Heart right ventricle (tissue), 16 donors: ENCODE measurements at regions not wholly inside any gene's neighbourhood (a gene's known extent, or its start where the extent isn't known, plus 50 kb on each side); places are given as distances from the start of the nearest gene placed in this dataset.

Source experiments
- ATAC-seq, 8 donors: fragments of 200-7000 bp; cut with Tn5 transposase; one replicate each; pipeline ENCODE4 v1.9.1; 2020; ENCODE audit warnings: mild to moderate bottlenecking in 8 of 8, moderate library complexity in 8 of 8, moderate number of reproducible peaks in 1 of 8
- DNase-seq, 2 donors: peaks; one replicate each; pipeline ENCODE4 v3.0.0-alpha.2; 2020
- H3K27ac ChIP-seq, 10 donors: fragments of 200-600 bp; sonication (generic) in 2 of 10; one replicate each; pipeline versions ENCODE4 v1.5.0 to v1.8.0; 2020 to 2022; ENCODE audit warnings: mild to moderate bottlenecking in 3 of 10
- H3K27me3 ChIP-seq, 7 donors: fragments of 200-600 bp; one replicate each; pipeline ENCODE4 v1.8.0; 2021 to 2022; ENCODE audit warnings: mild to moderate bottlenecking in 2 of 7
- H3K36me3 ChIP-seq, 9 donors: fragments of 200-600 bp; sonication (generic) in 1 of 9; one replicate each; pipeline versions ENCODE4 v1.5.0 to v1.8.0; 2020 to 2022; ENCODE audit warnings: mild to moderate bottlenecking in 2 of 9
- H3K4me1 ChIP-seq, 9 donors: fragments of 200-600 bp; sonication (generic) in 1 of 9; one replicate each; pipeline versions ENCODE4 v1.5.0 to v1.8.0; 2020 to 2022; ENCODE audit warnings: mild to moderate bottlenecking in 4 of 9
- H3K4me3 ChIP-seq, 10 donors: fragments of 200-600 bp; sonication (generic) in 2 of 10; one replicate each; pipeline versions ENCODE4 v1.5.0 to v1.8.0; 2020 to 2022; ENCODE audit warnings: mild to moderate bottlenecking in 7 of 10, moderate library complexity in 2 of 10
- H3K9me3 ChIP-seq, 11 donors: fragments of 200-600 bp in 10 of 11; sonication (generic) in 2 of 11; one replicate each; pipeline versions ENCODE4 v1.5.0 to v1.8.0; 2013 to 2022; ENCODE audit warnings: mild to moderate bottlenecking in 2 of 11, control low read depth in 1 of 11, moderate library complexity in 1 of 11
- WGBS, 2 donors: extraction: QIAGEN DNeasy Blood & Tissue Kit; methylation state at CpG; one replicate each; pipeline ENCODE4 v1.1.7; 2013; ENCODE audit warnings: inconsistent platforms in 1 of 2; 5-methylcytosine and 5-hydroxymethylcytosine counted together
- intact Hi-C, 10 donors: fragments of 100-400 bp; cut with DNase I; formaldehyde crosslinking; loops; one replicate each; pipeline versions ENCODE4 v1.11.1 to v1.14.2; 2022
- TF ChIP-seq, protein P1 (sequence below), 9 donors: fragments of 200-600 bp; sonication (generic) in 2 of 9; IDR thresholded peaks; one replicate each; pipeline versions ENCODE4 v1.5.0 to v1.8.0; 2021 to 2022; ENCODE audit warnings: antibody characterized with exemption in 9 of 9, mild to moderate bottlenecking in 5 of 9, moderate library complexity in 1 of 9
- donor health status: Arrhythmogenic right ventricular cardiomyopathy.
- donor health status: ischemic (EF 13 %, LVEDD 7.1; RV severe dilation, severe dysfunction).
- donor health status: healthy with polysubstance abuse.
- donor health status: DM: no; HTN: yes; CAD: no.
- donor health status: DM: no; HTN: no; CAD: no.
- donor health status: ischemic (EF 25% LVEDD 6.9; RV normal size, moderate dysfunction).
- donor health status: ischemic (EF 25% LVEDD 5.7; RV mildly dilated, moderate dysfunction).
- donor health status: healthy.
- donor health status: DM: yes; HTN: yes; CAD: no.
- donor health status: Ischemic cardiomyopathy.
- donor health status: ischemic (EF 35%, LVEDD 5.7; RV mildly dilated, moderate dysfunction).
- donor health status: nonischemic (EF 11% LVEDD 7.7; RV severe dilation, severe dysfunction).
- donor health status: DM: yes; HTN: yes; CAD: no.
- donor health status: PGD.
- donor health status: ischemic (EF 29% LVEDD 5.4; RV normal size, mild dysfunction).
- donor health status: nonischemic (EF 23%, LVEDD 6.1; RV moderate dilation, normal function).

DNA sequence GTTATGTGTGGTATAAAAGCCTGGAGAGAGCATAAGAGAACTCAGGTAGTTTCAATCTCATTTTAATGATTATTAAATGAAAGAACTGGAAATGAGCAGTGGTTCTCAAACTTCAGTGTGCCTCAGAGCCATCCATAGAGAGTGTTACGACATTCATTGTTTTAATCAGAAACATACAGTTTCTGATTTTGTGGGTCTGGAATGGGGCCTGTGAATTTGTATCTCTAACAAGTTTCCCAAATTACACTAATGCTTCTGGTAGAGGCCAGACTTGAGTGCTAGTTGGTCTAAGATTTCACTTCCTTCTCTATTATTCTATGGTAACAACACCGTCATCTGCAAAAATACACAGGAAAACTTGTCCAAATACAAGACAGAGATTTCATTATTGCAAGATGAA lies 292.0 kb upstream of the NECTIN3 start:
- intact Hi-C loops = no loop called here

DNA sequence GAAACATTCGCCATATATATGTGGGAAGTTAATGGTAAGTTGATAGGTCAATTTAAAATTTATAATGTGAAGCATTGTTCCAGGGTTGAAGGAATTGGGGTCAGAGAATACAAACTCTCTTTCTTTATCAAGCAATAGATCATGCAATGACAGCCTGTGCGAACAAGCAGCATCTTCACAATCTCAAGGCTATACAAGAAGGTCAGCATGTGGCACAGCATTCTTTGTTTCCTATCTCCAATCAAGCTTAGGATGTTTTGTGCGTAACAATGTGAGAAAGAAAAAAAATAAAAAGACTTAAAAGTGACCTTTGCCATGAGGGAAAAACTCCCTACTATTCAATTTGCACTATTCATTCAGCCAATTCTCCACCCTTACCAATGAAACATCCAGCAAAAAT lies 288.1 kb upstream of the NECTIN3 start:
- Histone ChIP-seq H3K27me3 (no peaks in the 10 kb centered on the region), H3K36me3 (no peaks in the 10 kb centered on the region), H3K9me3 (peaks cover 0 to 16% (median 0%) of the 10 kb centered on the region in 11 donors), H3K4me3 (no peak overlapping the region), H3K27ac (no peak overlapping the region), H3K4me1 (no peaks in the 10 kb centered on the region)
- TF ChIP-seq, protein P1, sequence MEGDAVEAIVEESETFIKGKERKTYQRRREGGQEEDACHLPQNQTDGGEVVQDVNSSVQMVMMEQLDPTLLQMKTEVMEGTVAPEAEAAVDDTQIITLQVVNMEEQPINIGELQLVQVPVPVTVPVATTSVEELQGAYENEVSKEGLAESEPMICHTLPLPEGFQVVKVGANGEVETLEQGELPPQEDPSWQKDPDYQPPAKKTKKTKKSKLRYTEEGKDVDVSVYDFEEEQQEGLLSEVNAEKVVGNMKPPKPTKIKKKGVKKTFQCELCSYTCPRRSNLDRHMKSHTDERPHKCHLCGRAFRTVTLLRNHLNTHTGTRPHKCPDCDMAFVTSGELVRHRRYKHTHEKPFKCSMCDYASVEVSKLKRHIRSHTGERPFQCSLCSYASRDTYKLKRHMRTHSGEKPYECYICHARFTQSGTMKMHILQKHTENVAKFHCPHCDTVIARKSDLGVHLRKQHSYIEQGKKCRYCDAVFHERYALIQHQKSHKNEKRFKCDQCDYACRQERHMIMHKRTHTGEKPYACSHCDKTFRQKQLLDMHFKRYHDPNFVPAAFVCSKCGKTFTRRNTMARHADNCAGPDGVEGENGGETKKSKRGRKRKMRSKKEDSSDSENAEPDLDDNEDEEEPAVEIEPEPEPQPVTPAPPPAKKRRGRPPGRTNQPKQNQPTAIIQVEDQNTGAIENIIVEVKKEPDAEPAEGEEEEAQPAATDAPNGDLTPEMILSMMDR (IDR thresholded peaks at IDR 0.05) = no peak
- 76 to 85% methylated on average over 3 of the region's 3 CpGs for WGBS, 2 donors
- ATAC-seq = no peak
- DNase-seq = no peak
- intact Hi-C loops = no loop called here

More for the DNA sequence above, 292.0 kb upstream of the NECTIN3 start:
- Histone ChIP-seq H3K27me3 (no peaks in the 10 kb centered on the region), H3K27ac (no peak overlapping the region), H3K4me1 (no peaks in the 10 kb centered on the region), H3K4me3 (no peak overlapping the region), H3K9me3 (no peaks in the 10 kb centered on the region), H3K36me3 (no peaks in the 10 kb centered on the region)
- ATAC-seq = no peak
- 84 to 86% methylated on average over 2 of the region's 2 CpGs for WGBS, 2 donors
- TF ChIP-seq, protein P1 (IDR thresholded peaks at IDR 0.05) = no peak
- no peak for DNase-seq

GRCh38 chr3:110788794-110789193 lies 282.8 kb upstream of the NECTIN3 start:
- Histone ChIP-seq H3K4me1 (no peaks in the 10 kb centered on the region), H3K4me3 (no peak overlapping the region), H3K36me3 (no peaks in the 10 kb centered on the region), H3K27ac (no peak overlapping the region), H3K27me3 (no peaks in the 10 kb centered on the region), H3K9me3 (peaks cover 0 to 16% (median 0%) of the 10 kb centered on the region in 11 donors)
- TF ChIP-seq, protein P1 (IDR thresholded peaks at IDR 0.05) = no peak
- WGBS, 2 donors = 85 to 88% methylated on average over 1 of the region's 1 CpG
- ATAC-seq (no peak), DNase-seq (no peak)
- intact Hi-C loops = no loop called here

DNA sequence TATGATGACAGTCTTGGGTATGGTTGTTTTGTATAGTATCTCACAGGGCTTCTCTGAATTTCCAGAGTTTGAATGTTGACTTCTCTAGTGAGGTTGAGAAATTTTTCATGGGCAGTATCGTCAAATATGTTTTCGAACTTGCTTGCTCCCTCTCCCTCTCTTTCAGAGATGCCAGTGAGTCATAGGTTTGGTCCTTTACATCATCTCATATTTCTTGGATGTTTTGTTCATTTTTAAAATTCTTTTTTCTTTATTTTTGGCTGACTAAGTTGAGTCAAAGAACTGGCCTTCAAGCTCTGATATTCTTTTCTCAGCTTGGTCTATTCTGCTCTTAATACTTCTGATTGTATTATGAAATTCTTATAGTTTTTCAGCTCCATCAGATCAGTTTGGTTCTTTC lies 282.3 kb upstream of the NECTIN3 start:
- Histone ChIP-seq H3K27me3 (peaks cover 0 to 2% (median 0%) of the 10 kb centered on the region in 7 donors), H3K36me3 (no peaks in the 10 kb centered on the region), H3K4me3 (no peak overlapping the region), H3K27ac (no peak overlapping the region), H3K4me1 (no peaks in the 10 kb centered on the region), H3K9me3 (peaks cover 0 to 16% (median 0%) of the 10 kb centered on the region in 11 donors)
- intact Hi-C loops = no loop called here
- 92 to 96% methylated on average over 2 of the region's 2 CpGs for WGBS, 2 donors
- ATAC-seq = no peak
- TF ChIP-seq, protein P1 (IDR thresholded peaks at IDR 0.05) = no peak
- DNase-seq = no peak
